NT2/D1 (cell line): ENCODE measurements at regions not wholly inside any gene's neighbourhood (a gene's known extent, or its start where the extent isn't known, plus 50 kb on each side); places are given as distances from the start of the nearest gene placed in this dataset.

ENCODE experiments used
- DNase-seq: peaks from one replicate; pipeline ENCODE4 v3.0.0-alpha.2; 2011; ENCODE audit warnings: low read depth, low spot score
- H3K27me3 ChIP-seq: 2 replicates; pipeline ENCODE4 v1.6.0; 2011; ENCODE audit warnings: mild to moderate bottlenecking; ENCODE audit not compliant: insufficient read length, insufficient read depth
- H3K36me3 ChIP-seq: 2 replicates; pipeline ENCODE4 v1.6.1; 2011; ENCODE audit warnings: mild to moderate bottlenecking, low read length, mixed read lengths; ENCODE audit not compliant: insufficient read depth, insufficient read length
- H3K4me1 ChIP-seq: 2 replicates; pipeline ENCODE4 v1.5.1; 2011; ENCODE audit not compliant: insufficient read depth, insufficient read length
- H3K4me3 ChIP-seq: 2 replicates; pipeline ENCODE4 v1.5.1; 2011; ENCODE audit warnings: low read depth; ENCODE audit not compliant: insufficient read length
- H3K9ac ChIP-seq: 2 replicates; pipeline ENCODE4 v1.6.0; 2011; ENCODE audit warnings: low read depth; ENCODE audit not compliant: insufficient read length
- H3K9me3 ChIP-seq: 2 replicates; pipeline ENCODE4 v1.5.1; 2011; ENCODE audit warnings: mild to moderate bottlenecking, low read length; ENCODE audit not compliant: insufficient read depth
- SUZ12 ChIP-seq: IDR thresholded peaks from 2 replicates; pipeline ENCODE4 v1.6.1; 2011; ENCODE audit not compliant: insufficient read length, insufficient read depth; ENCODE audit errors: extremely low read depth
- YY1 ChIP-seq: IDR thresholded peaks from 2 replicates; pipeline ENCODE4 v1.6.1; 2011; ENCODE audit not compliant: insufficient read length, insufficient read depth
- ZNF274 ChIP-seq: IDR thresholded peaks from 2 replicates; pipeline ENCODE4 v1.6.1; 2011; ENCODE audit warnings: mild to moderate bottlenecking, low read depth, low read length

DNA sequence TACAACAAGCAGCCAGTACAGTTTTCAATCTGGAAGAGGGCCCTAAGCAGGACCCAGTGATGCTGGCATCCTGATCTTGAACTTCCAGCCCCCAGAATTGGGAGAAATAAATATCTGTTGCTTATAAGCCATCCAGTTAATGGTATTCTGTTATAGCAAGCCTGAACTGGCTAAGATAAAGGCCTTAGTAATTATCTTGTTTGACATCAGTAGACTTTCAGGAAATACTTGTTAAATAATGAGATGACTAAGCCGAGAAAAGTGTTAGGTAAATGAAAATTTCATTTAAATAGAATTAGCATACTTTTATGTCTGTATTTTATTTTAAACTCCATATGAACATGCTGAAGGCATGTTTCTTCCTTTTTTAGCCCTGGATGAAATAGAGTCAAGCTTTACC lies 188.2 kb downstream of the OLFM4 start:
- no peak for DNase-seq
- no peaks in the 10 kb centered on the region for H3K4me1 ChIP-seq
- no peaks in the 10 kb centered on the region for H3K36me3 ChIP-seq
- no peak overlapping the region for H3K9ac ChIP-seq
- H3K4me3 ChIP-seq: no peak overlapping the region
- no peak for TF ChIP-seq YY1
- TF ChIP-seq ZNF274: no peak
- TF ChIP-seq SUZ12: no peak
- H3K9me3 ChIP-seq: no peaks in the 10 kb centered on the region
- no peaks in the 10 kb centered on the region for H3K27me3 ChIP-seq

DNA sequence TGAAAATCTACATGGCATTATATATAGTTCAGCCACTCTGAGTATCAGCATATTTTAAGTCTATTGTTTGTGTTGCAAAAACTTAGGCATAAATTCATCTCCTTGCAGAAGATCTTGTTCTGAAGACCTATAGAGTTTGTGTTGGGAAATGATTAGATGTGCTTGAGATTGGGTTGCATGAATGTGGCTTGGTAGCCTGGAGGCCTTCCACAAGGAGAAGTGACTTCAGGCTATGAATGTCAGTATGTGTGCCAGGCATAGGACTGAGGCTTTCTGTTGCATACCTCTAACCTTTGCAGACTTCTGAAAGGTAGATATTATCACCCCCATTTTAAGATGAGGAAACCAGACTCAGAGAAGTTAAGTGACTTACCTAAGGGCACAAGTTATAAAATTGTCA lies 188.6 kb downstream of the OLFM4 start:
- TF ChIP-seq SUZ12: no peak
- no peak for TF ChIP-seq ZNF274
- TF ChIP-seq YY1: no peak
- no peak for DNase-seq
- H3K36me3 ChIP-seq: no peaks in the 10 kb centered on the region

DNA sequence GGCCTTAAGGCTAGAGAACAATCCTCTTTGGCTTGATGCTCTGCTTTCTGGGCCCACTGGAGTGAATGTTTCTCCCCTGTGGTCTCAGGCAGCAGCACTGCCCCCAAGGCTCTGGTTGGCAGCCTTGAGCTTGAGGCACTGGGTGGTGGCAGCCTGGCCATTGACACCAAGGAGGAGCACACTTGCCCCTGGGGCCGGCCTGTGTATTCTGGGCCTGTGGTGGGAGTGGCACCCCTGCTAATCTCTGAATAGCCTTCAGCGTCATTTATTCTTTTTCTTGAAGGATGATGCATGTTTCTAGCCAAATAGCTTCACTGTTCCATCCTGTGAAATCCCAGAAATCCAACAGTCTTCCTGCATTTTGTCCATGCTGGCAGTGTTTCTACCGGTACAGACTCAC lies 191.4 kb downstream of the OLFM4 start:
- no peaks in the 10 kb centered on the region for H3K27me3 ChIP-seq
- DNase-seq: no peak
- H3K4me1 ChIP-seq: no peaks in the 10 kb centered on the region
- no peaks in the 10 kb centered on the region for H3K9me3 ChIP-seq
- H3K36me3 ChIP-seq: no peaks in the 10 kb centered on the region
- TF ChIP-seq ZNF274 (no peak), SUZ12 (no peak), YY1 (no peak)
- no peak overlapping the region for H3K4me3 ChIP-seq
- H3K9ac ChIP-seq: no peak overlapping the region

More for the DNA sequence above, 188.6 kb downstream of the OLFM4 start:
- H3K4me1 ChIP-seq: no peaks in the 10 kb centered on the region
- no peak overlapping the region for H3K9ac ChIP-seq
- H3K27me3 ChIP-seq: no peaks in the 10 kb centered on the region
- no peak overlapping the region for H3K4me3 ChIP-seq
- H3K9me3 ChIP-seq: no peaks in the 10 kb centered on the region

DNA sequence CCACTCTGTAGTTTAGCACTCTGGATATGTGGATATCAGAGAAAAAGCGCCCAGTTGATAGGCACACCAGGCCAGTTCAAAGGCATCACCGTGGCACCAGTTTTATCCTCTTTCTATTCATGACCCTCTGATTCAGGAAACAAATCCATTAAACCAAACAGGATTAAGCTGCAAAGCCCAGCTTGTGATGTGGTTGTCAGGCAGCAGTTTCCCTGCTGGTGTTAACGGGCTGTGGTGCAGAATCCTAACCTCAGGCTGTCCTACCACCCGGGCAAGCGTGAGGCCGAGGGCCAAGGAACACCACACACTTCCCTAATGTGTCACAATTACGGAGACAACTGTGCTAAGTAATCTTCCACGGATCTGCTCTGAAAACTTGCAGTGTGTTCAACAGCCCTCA lies 209.1 kb downstream of the OLFM4 start:
- Histone ChIP-seq H3K4me3 (no peak overlapping the region), H3K36me3 (no peaks in the 10 kb centered on the region), H3K9ac (no peak overlapping the region), H3K27me3 (no peaks in the 10 kb centered on the region), H3K9me3 (no peaks in the 10 kb centered on the region), H3K4me1 (no peaks in the 10 kb centered on the region)
- DNase-seq: no peak
- TF ChIP-seq YY1 (no peak), SUZ12 (no peak), ZNF274 (no peak)

DNA sequence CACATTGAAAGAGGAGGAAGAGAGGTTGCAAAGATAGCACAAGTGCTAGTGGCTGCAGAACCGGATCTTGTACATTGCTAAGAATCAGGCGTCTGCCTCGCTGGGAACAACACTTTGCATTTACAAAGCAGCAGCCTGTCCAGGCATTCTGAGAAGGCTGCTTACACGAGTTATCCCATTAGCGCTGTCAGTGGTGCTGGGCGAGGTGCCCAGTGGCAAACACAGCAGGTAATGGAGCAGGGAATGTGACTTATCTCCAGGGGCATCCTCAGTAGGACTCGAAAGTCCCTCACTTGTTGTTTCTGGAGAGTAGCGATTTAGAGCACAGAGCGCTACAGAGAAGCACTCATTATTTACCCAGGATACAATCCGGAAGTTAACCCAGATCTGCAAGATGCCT lies 209.6 kb downstream of the OLFM4 start:
- TF ChIP-seq SUZ12: no peak
- TF ChIP-seq ZNF274: no peak
- TF ChIP-seq YY1: no peak
- no peaks in the 10 kb centered on the region for H3K4me1 ChIP-seq
- no peaks in the 10 kb centered on the region for H3K9me3 ChIP-seq
- H3K27me3 ChIP-seq: no peaks in the 10 kb centered on the region
- H3K36me3 ChIP-seq: no peaks in the 10 kb centered on the region
- H3K4me3 ChIP-seq: no peak overlapping the region
- no peak overlapping the region for H3K9ac ChIP-seq
- DNase-seq: no peak

DNA sequence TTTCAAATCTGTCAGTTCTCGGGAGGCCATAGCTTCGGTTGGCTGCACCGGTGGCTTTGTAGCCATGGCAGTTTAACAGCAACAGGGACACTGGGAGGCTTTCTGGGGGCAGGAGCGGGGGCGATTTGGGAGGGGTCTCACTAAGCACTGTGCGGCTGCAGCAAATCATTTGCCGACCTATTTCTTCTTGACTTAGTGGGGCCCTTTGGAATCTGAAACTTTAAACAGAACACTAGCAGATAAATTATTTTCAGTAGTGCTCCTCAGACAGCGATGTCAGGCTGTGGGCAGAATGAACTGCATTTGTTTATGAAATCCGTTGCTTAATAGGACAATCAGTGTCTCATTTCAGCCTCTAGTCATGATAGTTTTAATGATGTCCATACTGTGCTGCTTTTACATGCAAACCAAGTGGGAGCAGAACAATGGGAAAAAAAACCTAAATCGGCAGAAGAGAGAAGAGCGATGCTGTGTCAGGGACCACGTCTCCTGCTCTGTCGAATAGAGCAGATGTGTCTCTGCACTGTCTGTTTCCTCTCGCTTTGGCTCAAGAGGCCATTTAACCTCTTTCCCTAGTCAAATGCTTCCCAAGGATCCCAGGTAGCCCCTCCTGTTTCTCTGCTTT lies 211.9 kb downstream of the OLFM4 start:
- Histone ChIP-seq H3K9me3 (no peaks in the 10 kb centered on the region), H3K9ac (no peak overlapping the region), H3K4me3 (no peak overlapping the region), H3K36me3 (no peaks in the 10 kb centered on the region), H3K4me1 (no peaks in the 10 kb centered on the region), H3K27me3 (no peaks in the 10 kb centered on the region)
- TF ChIP-seq YY1: no peak
- TF ChIP-seq ZNF274: no peak
- TF ChIP-seq SUZ12: no peak
- no peak for DNase-seq

DNA sequence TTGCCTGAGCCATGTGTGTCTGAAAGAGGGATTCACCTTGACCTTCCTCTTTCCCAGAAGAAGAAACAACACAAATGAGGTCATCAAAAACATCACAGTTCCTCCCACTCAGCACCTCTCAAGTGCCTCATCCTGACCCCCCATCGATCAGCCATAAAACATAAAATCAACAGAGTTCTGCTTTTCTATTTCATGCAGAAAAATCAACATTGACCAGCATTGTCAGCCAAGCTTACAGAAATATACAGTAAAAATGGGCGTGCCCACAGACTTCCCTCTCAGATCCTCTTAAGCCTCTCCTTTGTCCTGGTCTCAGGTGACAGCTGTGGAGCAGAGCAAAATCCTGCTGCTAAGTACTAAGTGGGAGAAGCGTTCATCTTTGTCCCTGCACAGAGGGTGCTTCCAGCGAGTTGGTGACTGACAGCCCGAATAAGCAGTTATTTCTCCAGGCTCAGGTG lies 213.3 kb downstream of the OLFM4 start:
- Histone ChIP-seq H3K9ac (no peak overlapping the region), H3K9me3 (no peaks in the 10 kb centered on the region), H3K27me3 (no peaks in the 10 kb centered on the region), H3K4me3 (no peak overlapping the region), H3K4me1 (no peaks in the 10 kb centered on the region), H3K36me3 (no peaks in the 10 kb centered on the region)
- TF ChIP-seq YY1: no peak
- no peak for TF ChIP-seq ZNF274
- TF ChIP-seq SUZ12: no peak
- DNase-seq: no peak
